ENCODE measurements at regions not wholly inside any gene's neighbourhood (a gene's known extent, or its start where the extent isn't known, plus 50 kb on each side); places are given as distances from the start of the nearest gene placed in this dataset.

DNA sequence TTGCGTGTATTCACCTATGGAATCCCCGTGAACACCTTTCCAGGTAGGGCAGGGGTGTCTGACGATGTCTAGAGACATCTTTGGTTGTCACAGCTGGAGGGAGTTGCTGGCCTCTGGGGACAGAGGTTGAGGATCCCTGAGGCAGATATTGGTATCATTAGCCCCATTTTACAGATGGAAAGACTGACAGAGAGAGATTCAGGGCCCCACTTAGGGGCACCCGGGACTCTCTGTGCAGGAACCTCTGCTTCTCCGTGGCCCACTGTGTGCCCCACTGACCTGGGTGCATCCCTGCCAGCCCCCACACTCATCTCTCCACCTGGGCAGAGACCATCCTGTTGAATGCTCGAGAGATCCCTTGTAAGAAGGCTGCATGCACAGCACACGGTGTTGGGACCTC lies 111.2 kb downstream of the EDN3 start:
- Histone ChIP-seq H3K27me3 (peaks cover 0 to 81% (median 54%) of the 10 kb centered on the region in 7 donors), H3K9me3 (peaks cover 0 to 5% (median 0%) of the 10 kb centered on the region in 11 donors), H3K4me1 (no peaks in the 10 kb centered on the region), H3K27ac (no peak overlapping the region), H3K4me3 (no peak overlapping the region), H3K36me3 (no peaks in the 10 kb centered on the region)
- no peak for ATAC-seq
- intact Hi-C loops (cut with DNase I): no loop called here
- TF ChIP-seq, protein P1, sequence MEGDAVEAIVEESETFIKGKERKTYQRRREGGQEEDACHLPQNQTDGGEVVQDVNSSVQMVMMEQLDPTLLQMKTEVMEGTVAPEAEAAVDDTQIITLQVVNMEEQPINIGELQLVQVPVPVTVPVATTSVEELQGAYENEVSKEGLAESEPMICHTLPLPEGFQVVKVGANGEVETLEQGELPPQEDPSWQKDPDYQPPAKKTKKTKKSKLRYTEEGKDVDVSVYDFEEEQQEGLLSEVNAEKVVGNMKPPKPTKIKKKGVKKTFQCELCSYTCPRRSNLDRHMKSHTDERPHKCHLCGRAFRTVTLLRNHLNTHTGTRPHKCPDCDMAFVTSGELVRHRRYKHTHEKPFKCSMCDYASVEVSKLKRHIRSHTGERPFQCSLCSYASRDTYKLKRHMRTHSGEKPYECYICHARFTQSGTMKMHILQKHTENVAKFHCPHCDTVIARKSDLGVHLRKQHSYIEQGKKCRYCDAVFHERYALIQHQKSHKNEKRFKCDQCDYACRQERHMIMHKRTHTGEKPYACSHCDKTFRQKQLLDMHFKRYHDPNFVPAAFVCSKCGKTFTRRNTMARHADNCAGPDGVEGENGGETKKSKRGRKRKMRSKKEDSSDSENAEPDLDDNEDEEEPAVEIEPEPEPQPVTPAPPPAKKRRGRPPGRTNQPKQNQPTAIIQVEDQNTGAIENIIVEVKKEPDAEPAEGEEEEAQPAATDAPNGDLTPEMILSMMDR (IDR thresholded peaks at IDR 0.05): no peak
- 79 to 88% methylated on average over 7 of the region's 7 CpGs for WGBS, 2 donors
- no peak for DNase-seq

GRCh38 chr20:59412181-59412580 lies 111.8 kb downstream of the EDN3 start:
- TF ChIP-seq, protein P1 (IDR thresholded peaks at IDR 0.05): no peak
- no peak for ATAC-seq
- H3K27me3 ChIP-seq: peaks cover 0 to 81% (median 54%) of the 10 kb centered on the region in 7 donors
- no peak overlapping the region for H3K27ac ChIP-seq
- H3K4me1 ChIP-seq: no peaks in the 10 kb centered on the region
- DNase-seq: no peak
- WGBS, 2 donors: 75 to 79% methylated on average over 6 of the region's 6 CpGs
- peaks cover 0 to 5% (median 0%) of the 10 kb centered on the region in 11 donors for H3K9me3 ChIP-seq
- intact Hi-C loops (cut with DNase I): no loop called here
- no peaks in the 10 kb centered on the region for H3K36me3 ChIP-seq
- no peak overlapping the region for H3K4me3 ChIP-seq

DNA sequence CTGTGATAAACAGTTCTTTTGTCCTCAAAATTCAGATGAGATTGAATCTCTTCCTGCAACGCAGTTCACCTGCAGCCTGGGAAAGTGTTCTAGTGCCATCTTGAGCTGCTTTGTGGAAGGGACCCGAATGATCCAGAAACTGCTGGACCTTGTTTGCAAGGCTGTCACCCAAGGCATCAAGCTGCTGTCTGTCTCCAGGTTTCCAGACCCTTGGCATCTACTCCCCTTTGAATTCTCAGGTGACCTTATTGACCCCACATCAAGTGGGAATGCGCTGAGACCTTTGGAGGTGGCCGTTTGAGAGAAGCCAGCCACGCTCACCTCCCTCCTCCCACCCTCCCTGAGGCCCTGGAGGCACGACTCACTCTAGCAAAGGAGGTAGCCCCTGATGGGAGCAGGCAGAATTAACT lies 112.5 kb downstream of the EDN3 start:
- no peaks in the 10 kb centered on the region for H3K4me1 ChIP-seq
- peaks cover 0 to 76% (median 55%) of the 10 kb centered on the region in 7 donors for H3K27me3 ChIP-seq
- peaks cover 0 to 5% (median 0%) of the 10 kb centered on the region in 11 donors for H3K9me3 ChIP-seq
- no peak for ATAC-seq
- intact Hi-C loops (cut with DNase I): no loop called here
- no peak for DNase-seq
- 22 to 40% methylated on average over 6 of the region's 6 CpGs for WGBS, 2 donors
- TF ChIP-seq, protein P1 (IDR thresholded peaks at IDR 0.05): no peak
- no peaks in the 10 kb centered on the region for H3K36me3 ChIP-seq
- no peak overlapping the region for H3K4me3 ChIP-seq
- H3K27ac ChIP-seq: no peak overlapping the region

- Histone ChIP-seq H3K9me3 (peaks cover 0 to 5% (median 0%) of the 10 kb centered on the region in 11 donors), H3K27ac (no peak overlapping the region), H3K4me3 (no peak overlapping the region), H3K4me1 (no peaks in the 10 kb centered on the region), H3K36me3 (no peaks in the 10 kb centered on the region), H3K27me3 (peaks cover 0 to 72% (median 53%) of the 10 kb centered on the region in 7 donors)
- TF ChIP-seq, protein P1 (IDR thresholded peaks at IDR 0.05): no peak
- ATAC-seq (no peak), DNase-seq (no peak)
- intact Hi-C loops (cut with DNase I): no loop called here
- 61 to 74% methylated on average over 6 of the region's 6 CpGs for WGBS, 2 donors
Measured at GRCh38 chr20:59413326-59413865, 113.0 kb downstream of the EDN3 start.

Data from heart right ventricle (tissue), 16 donors.